Loucy (cell line): ENCODE measurements at regions not wholly inside any gene's neighbourhood (a gene's known extent, or its start where the extent isn't known, plus 50 kb on each side); places are given as distances from the start of the nearest gene placed in this dataset.

Experiments
- EZH2phosphoT487 ChIP-seq: fragments of 200-600 bp; IDR thresholded peaks from 2 replicates; pipeline ENCODE4 v1.6.1; 2018; ENCODE audit warnings: antibody characterized with exemption, mild to moderate bottlenecking, moderate library complexity, borderline replicate concordance
- TF ChIP-seq, protein P1 (sequence below): fragments of 200-600 bp; sonication (generic); conservative IDR thresholded peaks from 2 replicates; pipeline ENCODE4 v1.5.1; 2014; ENCODE audit warnings: mild to moderate bottlenecking, antibody characterized with exemption, low read length

DNA sequence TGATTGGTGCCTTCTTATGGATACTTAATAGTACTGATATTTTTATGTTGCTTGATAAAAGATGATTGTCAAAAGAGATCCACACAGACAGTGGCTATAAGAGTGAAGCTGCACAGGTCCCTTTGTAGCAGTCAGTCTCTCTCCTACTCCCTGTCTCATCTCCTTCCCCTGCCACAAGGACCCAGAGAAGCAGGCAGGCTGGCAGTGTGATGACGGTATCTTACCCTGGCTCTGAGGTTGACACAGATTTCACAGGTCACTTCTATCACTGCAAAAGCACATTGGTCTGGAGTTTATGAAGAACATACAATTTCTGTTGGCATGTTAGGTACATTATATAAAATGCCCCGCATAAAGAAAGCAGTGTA lies 64.4 kb upstream of the AHR start:
- TF ChIP-seq, protein P1, sequence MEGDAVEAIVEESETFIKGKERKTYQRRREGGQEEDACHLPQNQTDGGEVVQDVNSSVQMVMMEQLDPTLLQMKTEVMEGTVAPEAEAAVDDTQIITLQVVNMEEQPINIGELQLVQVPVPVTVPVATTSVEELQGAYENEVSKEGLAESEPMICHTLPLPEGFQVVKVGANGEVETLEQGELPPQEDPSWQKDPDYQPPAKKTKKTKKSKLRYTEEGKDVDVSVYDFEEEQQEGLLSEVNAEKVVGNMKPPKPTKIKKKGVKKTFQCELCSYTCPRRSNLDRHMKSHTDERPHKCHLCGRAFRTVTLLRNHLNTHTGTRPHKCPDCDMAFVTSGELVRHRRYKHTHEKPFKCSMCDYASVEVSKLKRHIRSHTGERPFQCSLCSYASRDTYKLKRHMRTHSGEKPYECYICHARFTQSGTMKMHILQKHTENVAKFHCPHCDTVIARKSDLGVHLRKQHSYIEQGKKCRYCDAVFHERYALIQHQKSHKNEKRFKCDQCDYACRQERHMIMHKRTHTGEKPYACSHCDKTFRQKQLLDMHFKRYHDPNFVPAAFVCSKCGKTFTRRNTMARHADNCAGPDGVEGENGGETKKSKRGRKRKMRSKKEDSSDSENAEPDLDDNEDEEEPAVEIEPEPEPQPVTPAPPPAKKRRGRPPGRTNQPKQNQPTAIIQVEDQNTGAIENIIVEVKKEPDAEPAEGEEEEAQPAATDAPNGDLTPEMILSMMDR, result no peak
- no peak for TF ChIP-seq EZH2phosphoT487
